ENCODE measurements at regions not wholly inside any gene's neighbourhood (a gene's known extent, or its start where the extent isn't known, plus 50 kb on each side); places are given as distances from the start of the nearest gene placed in this dataset.
"Not testable (repeated sequence)": the region's sequence is repeated elsewhere in the genome, so short reads cannot be mapped to it uniquely, and the experiment has no call there.

DNA sequence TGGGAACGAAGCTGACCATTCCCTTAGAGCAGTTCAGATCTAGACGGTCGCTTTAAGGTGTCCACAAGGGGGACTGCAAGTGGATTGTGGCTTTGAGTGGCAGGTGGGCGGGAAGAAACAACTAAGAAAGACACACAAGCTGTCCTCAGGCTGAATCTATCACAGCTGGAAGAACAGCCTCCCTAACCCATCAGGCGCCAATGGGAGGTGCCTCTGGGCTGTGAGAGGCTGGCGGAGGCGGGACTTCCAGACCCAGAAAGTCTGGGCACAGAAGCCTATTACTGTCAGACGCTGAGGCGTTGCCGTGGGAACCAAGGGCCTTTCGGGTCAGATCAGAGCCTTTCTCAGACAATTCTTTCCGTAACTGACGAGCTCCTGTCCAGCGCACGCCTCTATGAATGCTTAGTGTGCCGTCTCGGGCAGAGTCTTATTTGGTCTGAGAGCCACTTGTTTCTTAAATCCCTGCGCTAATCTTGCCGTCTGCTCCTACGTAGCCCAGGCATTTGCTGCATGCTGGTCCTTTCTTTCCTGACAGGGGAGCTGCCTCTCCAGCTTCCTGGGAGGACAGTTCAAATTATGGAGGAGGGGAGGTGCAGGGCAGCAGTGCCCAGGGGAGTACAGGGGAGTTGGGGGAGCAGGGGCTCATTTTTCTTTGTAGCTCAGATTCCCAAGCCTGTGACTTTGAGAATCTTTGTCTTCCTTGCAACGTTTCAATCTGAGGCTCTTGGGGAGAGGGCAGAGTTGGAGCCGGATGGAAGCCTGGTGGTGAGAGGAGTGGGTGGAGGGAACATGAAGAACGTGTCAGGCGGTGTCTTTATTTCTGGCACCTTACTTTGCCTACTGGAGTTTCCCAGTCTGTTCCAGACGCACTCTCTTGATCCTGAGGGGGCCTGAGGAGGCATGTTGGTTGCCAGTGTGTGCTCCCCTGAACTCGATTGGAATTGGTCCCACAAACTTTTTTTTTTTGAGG lies 618.7 kb downstream of the KCNJ18 start:
- no peak for FAIRE-seq

- FAIRE-seq = not testable (repeated sequence)
Measured at GRCh38 chr17:22321001-22321400, 628.7 kb downstream of the KCNJ18 start.

DNA sequence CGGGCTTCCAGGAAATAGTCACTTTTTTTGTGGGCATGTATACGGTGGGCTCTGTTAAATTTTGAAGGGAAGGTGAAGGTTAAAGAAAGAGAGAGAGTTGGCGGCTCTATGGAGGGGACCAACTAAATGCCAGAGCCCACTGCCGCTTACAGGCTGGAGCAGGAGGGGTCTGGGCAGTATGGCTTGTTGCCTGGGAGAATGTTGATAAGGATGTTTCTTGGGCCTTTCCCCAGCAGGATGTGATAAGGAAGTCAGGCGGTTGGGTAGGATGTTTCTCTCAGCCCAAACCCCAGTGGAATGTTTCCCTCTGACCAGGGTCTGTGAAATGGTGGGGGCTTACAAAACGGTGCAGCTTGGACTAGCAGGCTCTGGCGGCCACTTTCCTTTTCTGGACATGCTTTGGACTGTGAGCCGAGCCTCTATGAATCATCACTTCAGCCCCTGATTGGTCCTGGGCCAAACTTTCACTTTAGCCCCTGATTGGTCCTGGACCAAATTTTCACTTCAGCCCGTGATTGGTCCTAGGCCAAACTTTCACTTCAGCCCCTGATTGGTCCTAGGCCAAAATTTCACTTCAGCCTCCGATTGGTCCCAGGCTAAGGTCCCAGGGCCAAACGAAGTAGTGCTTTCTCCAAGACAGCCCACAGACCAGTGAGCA lies 630.7 kb downstream of the KCNJ18 start:
- not testable (repeated sequence) for FAIRE-seq

DNA sequence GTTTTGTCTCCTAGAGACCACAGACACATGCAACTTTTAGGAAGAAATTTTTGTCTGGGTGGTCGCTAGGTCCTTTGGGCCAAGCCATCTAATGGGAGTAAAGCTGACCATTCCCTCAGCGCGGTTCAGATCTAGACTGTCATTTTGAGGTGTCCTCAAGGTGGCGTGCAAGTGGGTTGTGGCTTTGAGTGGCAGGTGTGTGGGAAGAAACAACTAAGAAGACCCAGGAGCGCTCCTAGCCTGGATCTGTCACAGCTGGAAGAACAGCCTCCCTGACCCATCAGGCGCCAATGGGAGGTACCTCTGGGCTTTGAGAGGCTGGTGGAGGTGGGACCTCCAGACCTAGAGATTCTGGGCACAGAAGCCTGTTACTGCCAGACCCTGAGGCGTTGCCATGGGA lies 645.1 kb downstream of the KCNJ18 start:
- no peak for FAIRE-seq

GRCh38 chr17:22356603-22357002 lies 664.3 kb downstream of the KCNJ18 start:
- not testable (repeated sequence) for FAIRE-seq

DNA sequence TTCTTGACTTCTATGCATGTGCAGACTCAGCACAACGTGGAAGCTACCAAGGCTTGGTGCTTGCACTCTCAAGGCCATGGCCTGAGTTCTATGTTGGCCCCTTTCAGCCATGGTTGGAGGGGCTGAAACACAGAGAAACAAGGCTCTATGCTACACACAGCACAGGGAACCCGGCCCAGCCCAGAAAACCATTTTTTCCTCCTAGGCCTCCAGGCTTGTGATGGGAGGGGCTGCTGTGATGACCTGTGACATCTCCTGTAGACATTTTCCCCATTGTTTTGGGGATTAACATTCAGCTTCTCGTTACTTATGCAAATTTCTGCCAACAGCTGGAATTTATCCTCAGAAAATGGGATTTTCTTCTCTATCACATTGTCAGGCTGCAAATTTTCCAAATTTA lies 678.7 kb downstream of the KCNJ18 start:
- FAIRE-seq = not testable (repeated sequence)

- FAIRE-seq = no peak
Measured at GRCh38 chr17:22373911-22374310, 681.6 kb downstream of the KCNJ18 start.

DNA sequence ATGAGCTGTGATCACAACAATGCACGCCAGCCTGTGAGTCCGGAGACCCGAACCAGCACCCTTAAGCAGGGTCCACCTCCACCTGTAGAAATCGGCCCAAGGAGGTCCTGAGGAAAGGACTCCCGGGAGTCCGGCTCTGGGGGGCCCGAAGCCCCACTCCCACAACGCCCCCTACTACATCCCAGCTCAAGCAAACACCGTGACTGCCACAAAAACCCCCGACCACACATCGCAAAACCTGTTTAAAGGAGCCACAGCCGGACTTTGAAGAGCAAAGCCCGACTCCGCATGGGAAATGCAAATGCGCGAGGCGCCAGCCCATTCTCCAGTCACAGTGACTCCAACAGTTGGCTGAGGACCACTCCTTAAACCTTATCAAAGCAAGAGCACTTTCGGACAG lies 682.4 kb downstream of the KCNJ18 start:
- no peak for FAIRE-seq

DNA sequence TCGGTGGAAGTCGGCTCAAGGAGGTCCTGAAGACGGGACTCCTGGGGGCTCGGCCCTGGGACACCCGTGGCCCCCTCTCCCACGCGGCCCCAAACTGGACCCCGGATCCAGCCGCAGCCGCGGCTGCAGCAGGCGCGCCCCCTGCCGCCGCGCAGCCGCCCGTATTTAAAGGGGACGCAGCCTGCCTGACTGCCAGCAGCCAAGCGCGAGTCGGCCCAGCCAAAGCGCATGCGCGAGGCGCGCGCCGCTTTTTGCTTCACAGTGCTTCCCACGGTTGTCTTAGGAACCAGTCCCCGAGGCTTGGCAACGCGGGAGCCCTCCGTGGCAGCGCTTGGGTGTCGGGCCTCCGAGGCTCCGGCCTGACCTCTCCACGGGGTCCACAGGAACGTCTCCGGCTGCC lies 684.4 kb downstream of the KCNJ18 start:
- FAIRE-seq = not testable (repeated sequence)

DNA sequence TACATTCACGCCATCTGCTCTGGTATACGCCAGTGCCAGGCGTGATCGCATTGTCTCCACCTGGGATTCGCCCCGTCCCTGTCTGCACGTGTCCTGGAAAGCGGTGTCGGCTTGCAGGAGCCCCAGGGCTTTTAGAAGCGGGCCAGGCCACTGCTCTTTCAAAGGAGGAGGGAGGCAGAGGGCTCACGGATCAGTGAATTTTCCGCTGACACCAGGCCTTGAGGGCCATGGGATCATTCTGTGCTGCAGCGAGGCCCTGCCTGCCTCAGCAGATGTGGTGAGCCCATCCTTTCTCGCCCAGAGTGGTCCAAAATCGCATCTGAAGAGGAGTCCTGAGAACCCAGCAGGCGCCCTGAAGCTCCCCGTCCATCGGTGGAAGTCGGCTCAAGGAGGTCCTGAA lies 686.4 kb downstream of the KCNJ18 start:
- FAIRE-seq = not testable (repeated sequence)

- not testable (repeated sequence) for FAIRE-seq
Measured at GRCh38 chr17:22381589-22381988, 689.3 kb downstream of the KCNJ18 start.

DNA sequence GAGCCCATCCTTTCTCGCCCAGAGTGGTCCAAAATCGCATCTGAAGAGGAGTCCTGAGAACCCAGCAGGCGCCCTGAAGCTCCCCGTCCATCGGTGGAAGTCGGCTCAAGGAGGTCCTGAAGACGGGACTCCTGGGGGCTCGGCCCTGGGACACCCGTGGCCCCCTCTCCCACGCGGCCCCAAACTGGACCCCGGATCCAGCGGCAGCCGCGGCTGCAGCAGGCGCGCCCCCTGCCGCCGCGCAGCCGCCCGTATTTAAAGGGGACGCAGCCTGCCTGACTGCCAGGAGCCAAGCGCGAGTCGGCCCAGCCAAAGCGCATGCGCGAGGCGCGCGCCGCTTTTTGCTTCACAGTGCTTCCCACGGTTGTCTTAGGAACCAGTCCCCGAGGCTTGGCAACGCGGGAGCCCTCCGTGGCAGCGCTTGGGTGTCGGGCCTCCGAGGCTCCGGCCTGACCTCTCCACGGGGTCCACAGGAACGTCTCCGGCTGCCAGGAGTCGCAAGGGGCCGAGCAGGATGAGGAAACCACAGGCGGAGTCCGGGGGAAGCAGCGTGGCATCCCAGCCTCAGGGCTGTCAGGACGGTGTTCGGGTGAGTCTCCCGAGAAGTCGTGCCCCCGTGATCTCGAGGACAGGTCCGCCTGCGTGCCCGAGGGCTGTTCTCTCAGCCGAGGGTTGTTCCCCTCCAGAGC lies 691.6 kb downstream of the KCNJ18 start:
- not testable (repeated sequence) for FAIRE-seq

GRCh38 chr17:22384461-22384800 lies 692.1 kb downstream of the KCNJ18 start:
- not testable (repeated sequence) for FAIRE-seq

DNA sequence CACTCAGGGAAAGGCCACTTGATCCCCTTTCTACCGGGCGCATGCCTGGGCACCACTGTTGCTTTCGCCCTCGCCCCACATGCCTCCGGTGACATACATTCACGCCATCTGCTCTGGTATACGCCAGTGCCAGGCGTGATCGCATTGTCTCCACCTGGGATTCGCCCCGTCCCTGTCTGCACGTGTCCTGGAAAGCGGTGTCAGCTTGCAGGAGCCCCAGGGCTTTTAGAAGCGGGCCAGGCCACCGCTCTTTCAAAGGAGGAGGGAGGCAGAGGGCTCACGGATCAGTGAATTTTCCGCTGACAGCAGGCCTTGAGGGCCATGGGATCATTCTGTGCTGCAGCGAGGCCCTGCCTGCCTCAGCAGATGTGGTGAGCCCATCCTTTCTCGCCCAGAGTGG lies 706.1 kb downstream of the KCNJ18 start:
- not testable (repeated sequence) for FAIRE-seq

GRCh38 chr17:22399037-22399436 lies 706.7 kb downstream of the KCNJ18 start:
- FAIRE-seq = not testable (repeated sequence)

GRCh38 chr17:22405080-22405479 lies 712.8 kb downstream of the KCNJ18 start:
- not testable (repeated sequence) for FAIRE-seq

DNA sequence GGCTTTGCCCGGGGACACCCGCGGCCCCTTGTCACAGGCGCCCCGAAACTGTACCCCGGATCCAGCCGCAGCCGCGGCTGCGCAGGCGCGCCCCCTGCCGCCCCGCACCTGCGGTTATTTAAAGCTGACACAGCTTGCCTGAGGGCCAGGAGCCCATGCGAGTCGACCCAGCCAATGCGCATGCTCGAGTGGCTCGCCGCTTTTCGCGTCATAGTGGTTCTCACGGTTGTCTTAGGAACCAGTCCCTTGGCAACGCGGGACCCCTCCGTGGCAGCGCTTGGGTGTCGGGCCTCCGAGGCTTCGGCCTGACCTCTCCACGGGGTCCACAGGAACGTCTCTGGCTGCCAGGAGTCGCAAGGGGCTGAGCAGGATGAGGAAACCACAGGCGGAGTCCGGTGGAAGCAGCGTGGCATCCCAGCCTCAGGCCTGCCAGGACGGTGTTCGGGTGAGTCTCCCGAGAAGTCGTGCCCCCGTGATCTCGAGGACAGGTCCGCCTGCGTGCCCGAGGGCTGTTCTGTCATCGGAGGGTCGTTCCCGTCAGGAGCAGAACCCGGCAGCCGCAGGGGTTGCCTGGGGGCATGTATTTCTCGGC lies 716.9 kb downstream of the KCNJ18 start:
- FAIRE-seq = no peak

GRCh38 chr17:22410136-22410535 lies 717.8 kb downstream of the KCNJ18 start:
- FAIRE-seq = no peak

DNA sequence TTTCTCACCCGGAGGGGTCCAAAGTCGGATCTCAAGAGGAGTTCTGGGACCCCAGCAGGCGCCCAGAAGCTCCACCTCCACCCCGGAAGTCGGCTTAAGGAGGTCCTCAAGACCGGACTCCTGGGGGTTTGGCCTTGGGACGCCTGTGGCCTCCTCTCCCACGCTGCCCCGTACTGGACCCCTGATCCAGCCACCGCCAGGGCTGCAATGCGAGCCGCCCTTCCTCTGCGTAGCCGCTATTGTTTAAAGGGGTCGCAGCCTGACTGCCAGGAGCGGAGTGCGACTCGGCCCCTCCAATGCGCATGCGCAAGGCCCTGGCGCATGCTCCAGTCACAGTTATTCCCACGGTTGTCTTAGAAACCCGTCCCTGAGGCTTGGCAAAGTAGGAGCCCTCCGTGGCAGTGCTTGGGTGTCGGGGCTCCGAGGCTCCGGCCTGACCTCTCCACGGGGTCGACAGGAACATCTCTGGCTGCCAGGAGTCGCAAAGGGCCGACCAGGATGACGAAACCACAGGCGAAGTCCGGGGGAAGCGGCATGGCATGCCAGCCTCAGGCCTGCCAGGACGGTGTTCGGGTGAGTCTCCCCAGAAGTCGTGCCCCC lies 719.0 kb downstream of the KCNJ18 start:
- no peak for FAIRE-seq

DNA sequence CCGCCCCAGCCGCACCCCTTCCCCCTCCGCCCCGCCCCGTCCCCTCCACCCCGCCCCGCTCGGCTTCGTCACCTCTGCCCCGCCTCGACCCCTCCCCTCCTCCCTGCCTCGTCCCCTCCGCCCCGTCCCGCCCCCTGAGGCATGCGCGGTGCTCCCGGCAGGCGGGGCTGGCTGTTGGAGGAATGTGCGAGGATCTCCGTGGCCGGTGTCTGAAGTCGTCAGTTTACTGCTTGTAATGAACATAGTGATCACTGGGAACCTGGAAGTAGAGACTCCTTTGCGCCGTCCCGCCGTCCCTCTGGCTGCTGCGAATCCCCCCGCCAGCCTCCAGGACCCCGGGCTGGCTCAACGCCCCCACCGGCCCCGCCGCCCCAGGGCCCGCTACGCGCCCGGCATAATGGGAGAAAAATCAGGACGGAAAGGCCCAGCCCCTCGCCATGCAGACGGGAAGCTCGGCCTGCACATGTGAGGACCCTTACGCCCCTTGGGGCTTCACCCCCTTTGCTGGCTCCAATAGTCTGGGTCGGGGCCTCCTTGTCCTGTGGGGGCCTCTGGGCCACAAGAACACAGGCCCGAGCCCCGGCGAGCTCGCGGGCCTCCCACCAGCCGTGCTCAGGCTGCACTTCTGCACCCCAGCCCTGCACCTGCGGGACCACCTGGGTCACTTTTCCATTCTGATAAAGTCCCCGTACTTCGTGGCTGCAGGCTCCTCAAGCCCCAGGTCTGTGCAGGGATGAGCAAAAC lies 743.1 kb downstream of the KCNJ18 start:
- FAIRE-seq = no peak

GRCh38 chr17:22441776-22442175 lies 749.5 kb downstream of the KCNJ18 start:
- FAIRE-seq = no peak

DNA sequence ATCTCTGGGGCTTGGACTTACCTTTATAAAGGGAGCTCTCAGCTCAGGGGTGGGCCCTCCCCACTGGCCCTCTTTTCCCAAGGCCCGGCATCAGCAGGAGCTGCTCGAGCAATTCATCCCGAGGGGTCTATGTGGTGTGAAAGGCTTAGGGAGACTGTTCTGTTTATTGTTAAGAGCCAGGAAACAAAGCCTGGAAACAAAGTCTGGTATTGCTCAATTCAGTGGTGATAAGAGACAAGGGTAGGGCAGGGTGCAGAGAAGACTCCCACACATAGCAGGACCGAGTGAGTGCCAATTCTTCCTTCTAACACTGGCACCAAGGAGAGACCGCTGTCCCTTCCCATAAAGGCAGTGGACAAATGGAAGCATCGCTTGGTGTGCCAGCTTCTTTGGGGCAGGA lies 750.7 kb downstream of the KCNJ18 start:
- FAIRE-seq = no peak

Data from A204.1 (cell line).